Gastrocnemius medialis (tissue), 4 donors: ENCODE measurements at regions not wholly inside any gene's neighbourhood (a gene's known extent, or its start where the extent isn't known, plus 50 kb on each side); places are given as distances from the start of the nearest gene placed in this dataset.

Experiments used
- POLR2A ChIP-seq, 2 donors: fragments of 450-650 bp; IDR thresholded peaks; one replicate each; pipeline ENCODE4 v1.6.1; 2017; ENCODE audit warnings: antibody characterized with exemption in 2 of 2, mild to moderate bottlenecking in 2 of 2, moderate library complexity in 2 of 2
- TF ChIP-seq, protein P1 (sequence below), 5 experiments: fragments of 450-650 bp in 3 of 5; fragments of 200-600 bp in 2 of 5; sonication (generic) in 2 of 5; IDR thresholded peaks in 4 of 5; conservative IDR thresholded peaks in 1 of 5; 1 replicate in 4 of 5; 2 replicates in 1 of 5; pipeline ENCODE4 v1.5.1; 2016 to 2019; ENCODE audit warnings: antibody characterized with exemption in 5 of 5, mild to moderate bottlenecking in 3 of 5, moderate library complexity in 3 of 5

- TF ChIP-seq, protein P1, sequence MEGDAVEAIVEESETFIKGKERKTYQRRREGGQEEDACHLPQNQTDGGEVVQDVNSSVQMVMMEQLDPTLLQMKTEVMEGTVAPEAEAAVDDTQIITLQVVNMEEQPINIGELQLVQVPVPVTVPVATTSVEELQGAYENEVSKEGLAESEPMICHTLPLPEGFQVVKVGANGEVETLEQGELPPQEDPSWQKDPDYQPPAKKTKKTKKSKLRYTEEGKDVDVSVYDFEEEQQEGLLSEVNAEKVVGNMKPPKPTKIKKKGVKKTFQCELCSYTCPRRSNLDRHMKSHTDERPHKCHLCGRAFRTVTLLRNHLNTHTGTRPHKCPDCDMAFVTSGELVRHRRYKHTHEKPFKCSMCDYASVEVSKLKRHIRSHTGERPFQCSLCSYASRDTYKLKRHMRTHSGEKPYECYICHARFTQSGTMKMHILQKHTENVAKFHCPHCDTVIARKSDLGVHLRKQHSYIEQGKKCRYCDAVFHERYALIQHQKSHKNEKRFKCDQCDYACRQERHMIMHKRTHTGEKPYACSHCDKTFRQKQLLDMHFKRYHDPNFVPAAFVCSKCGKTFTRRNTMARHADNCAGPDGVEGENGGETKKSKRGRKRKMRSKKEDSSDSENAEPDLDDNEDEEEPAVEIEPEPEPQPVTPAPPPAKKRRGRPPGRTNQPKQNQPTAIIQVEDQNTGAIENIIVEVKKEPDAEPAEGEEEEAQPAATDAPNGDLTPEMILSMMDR (IDR thresholded peaks at IDR 0.05 in 4 of 5, conservative IDR thresholded peaks at IDR 0.05 in 1 of 5), result no peak
- TF ChIP-seq POLR2A (IDR thresholded peaks at IDR 0.05), result no peak
Measured at GRCh38 chr18:24672165-24672941, 211.9 kb downstream of the HRH4 start.
